ENCODE measurements at regions not wholly inside any gene's neighbourhood (a gene's known extent, or its start where the extent isn't known, plus 50 kb on each side); places are given as distances from the start of the nearest gene placed in this dataset.
"Not testable (repeated sequence)": the region's sequence is repeated elsewhere in the genome, so short reads cannot be mapped to it uniquely, and the experiment has no call there.

GRCh38 chr20:56730003-56730402 is 100.9 kb downstream of the TFAP2C start:
- no peak for DNase-seq

DNA sequence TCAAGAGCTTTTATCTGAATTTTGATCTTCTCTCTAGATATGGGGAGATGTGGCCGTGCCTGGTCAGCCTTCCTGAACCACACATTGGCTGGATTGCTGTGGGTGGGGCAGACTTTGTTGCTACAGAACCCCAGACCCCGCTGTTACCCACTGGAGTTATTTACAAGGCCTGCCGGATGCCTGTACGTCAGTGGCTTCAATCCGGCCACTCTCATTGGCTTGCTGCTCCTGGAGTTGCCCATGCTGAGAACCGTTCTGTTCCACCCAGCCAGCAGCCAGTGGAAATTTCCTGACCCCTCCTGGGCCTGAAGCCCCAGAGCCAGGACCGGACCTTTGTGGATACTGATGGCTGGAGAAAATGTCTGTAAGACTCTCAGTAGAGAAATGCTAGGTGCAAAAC is 101.9 kb downstream of the TFAP2C start:
- no peak for DNase-seq

- DNase-seq, result no peak
Observed at GRCh38 chr20:56731476-56731875, 102.4 kb downstream of the TFAP2C start.

GRCh38 chr20:56733967-56734366 is 104.9 kb downstream of the TFAP2C start:
- DNase-seq, result no peak

- DNase-seq, result no peak
Observed at GRCh38 chr20:56735084-56735642, 106.1 kb downstream of the TFAP2C start.

GRCh38 chr20:56736285-56736857 is 107.3 kb downstream of the TFAP2C start:
- DNase-seq, result no peak

- DNase-seq, result not testable (repeated sequence)
Observed at GRCh38 chr20:56744325-56744821, 115.3 kb downstream of the TFAP2C start.

GRCh38 chr20:56748476-56749377 is 119.6 kb downstream of the TFAP2C start:
- DNase-seq, result no peak

DNA sequence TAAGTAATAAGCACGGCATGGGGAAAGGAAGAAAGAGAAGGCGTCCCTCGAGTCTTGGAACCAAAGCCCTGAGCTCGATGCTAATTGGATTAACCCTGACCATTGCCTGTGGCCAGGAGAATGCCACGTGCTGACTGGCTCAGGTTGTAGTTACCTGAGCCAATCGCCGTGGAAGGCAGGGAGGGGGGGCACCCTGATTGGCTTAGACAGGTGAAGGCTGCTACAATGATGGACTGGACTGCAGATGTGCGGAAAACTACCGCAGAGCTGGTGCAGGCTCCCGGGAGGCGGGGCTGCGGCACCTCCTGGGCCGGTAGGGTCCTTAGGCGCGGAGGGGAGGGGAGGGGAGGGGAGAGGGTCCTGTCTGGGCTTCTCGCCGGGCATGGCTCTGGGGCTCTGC is 121.3 kb downstream of the TFAP2C start:
- DNase-seq, result no peak

GRCh38 chr20:56752274-56752673 is 123.2 kb downstream of the TFAP2C start:
- no peak for DNase-seq

DNA sequence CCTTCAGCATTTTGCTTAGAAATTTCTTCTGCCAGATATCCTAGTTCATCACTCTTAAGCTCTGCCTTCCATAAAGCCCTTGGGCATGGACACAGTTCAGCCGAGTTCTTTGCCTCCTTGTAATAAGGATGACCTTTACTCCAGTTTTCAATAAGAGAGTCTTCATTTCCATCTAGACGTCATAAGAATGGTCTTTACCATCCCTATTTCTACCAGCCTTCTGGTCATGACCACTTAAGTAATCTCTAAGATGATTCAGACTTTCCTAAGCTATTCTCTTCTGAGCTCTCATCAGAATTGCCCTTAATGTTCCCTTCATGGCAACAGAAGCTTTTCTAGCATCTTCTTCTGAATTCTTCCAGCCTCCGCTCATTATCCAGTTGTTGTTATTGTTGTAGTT is 126.1 kb downstream of the TFAP2C start:
- no peak for DNase-seq

DNA sequence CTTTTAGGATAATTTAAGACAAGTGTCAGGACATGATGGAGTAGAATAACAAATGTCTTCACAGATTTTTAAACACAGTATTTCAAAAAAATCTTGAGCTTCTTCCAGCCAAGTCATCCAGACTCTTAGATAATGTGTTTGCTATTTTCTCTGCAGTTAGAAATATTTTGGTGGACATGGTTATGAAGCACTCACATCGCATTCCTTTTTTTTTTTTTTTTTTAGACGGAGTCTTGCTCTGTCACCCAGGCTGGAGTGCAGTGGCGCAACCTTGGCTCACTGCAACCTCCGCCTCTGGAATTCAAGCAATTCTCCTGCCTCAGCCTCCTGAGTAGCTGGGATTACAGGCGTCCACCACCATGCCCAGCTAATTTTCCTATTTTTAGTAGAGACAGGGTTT is 127.6 kb downstream of the TFAP2C start:
- DNase-seq, result not testable (repeated sequence)

GRCh38 chr20:56758706-56759105 is 129.6 kb downstream of the TFAP2C start:
- no peak for DNase-seq

DNA sequence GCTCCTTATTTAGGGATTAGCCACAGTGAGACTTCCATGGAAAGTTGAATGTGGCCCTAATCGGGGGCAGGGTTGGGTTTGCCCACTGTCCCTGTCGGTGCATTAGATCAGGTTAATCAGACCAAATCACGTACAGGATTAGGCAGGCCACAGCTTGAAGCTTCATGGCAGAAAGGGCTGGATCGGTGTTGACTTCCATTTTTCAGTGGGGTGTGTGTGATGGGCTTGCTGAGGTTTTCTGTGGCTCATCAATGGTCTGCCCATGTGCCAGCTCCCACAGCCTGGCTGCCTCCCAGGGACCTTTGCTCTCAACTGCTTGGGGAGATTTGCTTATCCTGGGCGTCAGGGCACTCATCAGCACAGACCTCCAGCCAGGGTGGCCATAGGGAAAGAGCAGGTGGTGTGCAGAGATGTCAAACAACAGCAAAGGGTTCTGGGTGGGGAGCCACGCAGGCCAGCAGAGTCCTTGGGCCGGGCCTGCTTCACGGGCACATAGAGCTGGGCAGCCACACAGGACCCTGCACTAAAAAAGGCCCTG is 130.7 kb downstream of the TFAP2C start:
- DNase-seq, result no peak

- no peak for DNase-seq
Observed at GRCh38 chr20:56760610-56761009, 131.5 kb downstream of the TFAP2C start.

DNA sequence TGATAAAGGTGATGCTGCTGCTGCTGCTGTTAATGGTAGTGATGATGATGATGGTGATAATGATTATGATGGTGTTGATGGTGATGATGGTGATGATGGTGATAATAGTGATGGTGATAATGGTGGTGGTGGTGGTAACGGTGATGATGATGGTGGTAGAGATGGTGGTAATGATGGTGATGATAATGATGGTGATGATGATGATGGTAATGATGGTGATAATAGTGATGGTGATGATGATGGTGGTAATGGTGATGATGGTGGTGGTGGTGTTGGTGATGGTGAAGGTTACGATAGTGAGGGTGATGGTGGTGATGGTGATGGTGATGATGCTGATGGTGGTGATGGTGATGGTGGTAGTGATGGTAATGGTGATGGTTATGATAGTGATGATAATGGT is 132.3 kb downstream of the TFAP2C start:
- no peak for DNase-seq

- DNase-seq, result no peak
Observed at GRCh38 chr20:56762401-56762800, 133.3 kb downstream of the TFAP2C start.

GRCh38 chr20:56762829-56763228 is 133.7 kb downstream of the TFAP2C start:
- DNase-seq, result no peak

DNA sequence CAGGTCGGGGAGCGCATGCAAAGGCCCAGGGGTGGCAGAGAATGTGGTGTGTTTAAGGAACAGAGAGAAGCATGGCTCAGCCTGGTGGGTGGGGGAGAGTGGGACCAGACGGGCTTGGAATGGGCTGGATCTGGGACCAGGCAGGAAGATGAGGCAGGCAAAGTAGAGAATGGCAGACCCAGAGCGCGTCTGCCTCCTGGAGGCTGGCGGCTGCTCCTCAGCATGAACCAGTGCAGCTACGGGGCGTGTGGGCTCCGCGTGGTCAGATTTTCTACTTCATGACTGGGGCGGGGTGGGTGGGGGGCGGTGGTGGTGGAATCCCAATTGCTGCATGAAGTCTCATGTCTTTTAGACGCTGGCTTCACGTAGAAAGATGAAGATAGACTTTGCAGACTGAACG is 135.6 kb downstream of the TFAP2C start:
- DNase-seq, result no peak

DNA sequence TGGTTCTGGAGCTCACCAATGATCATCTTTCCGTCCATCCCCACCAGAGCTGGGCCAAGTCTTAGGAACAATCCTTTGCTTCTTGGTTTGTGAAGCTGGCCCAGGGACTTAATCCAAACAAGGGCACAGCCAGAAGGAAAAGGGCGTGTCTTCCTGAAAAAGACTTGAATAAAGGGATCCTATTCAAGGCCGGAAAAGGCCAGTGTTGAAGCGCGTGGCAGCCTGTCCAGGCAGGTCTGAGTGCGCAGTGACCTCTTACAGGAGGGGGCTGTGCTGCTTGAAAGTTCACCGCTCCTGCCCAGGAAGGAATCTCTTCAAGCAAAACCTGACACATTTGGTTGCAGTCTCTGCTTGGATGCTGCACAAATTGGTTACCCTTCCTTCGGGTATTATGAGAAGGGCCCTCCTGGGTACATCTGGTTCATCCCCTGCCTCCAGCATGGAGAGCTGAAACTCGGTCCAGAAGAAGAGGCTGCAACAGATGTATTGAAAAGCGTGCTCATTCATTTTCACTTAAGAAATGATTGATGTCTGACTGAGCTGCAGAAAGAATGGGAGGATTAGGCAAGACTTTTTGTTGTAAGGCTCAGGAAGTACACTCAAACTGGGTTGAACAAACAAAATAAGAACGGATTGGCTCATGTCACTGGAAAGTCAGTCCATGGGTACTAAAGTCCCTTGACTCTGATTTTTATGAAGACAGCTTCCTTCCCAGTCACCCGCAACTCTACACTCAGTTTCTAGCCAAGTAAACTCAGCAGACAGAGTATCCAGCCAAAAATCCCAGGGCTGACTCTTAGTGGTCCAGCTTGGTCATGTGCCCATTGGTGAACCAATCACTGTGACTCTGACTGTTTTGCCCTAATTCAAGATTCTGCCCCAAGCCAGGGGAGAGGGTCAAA is 136.3 kb downstream of the TFAP2C start:
- DNase-seq, result no peak

GRCh38 chr20:56766528-56766927 is 137.4 kb downstream of the TFAP2C start:
- DNase-seq, result no peak

- DNase-seq, result no peak
Observed at GRCh38 chr20:56769921-56770600, 141.0 kb downstream of the TFAP2C start.
